ENCODE measurements at regions not wholly inside any gene's neighbourhood (a gene's known extent, or its start where the extent isn't known, plus 50 kb on each side); places are given as distances from the start of the nearest gene placed in this dataset.

DNA sequence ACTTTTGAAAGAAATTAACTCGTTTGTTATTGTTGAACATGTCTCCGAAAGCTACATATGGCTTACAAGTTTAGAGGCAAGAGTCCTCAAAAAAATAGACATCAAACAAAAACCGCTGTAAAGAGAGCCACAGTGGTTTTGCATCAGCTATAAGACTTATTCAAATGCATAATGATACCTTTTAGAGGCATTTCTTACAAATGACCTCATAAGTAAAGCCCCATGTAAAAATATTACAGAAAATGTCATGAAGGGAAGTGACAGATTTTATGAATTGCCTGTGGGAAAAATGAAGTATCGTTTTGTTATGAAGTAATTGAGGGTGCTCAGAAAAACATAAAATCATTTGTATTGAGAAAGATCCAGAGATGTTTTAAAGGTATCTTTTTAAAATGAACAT, 598.0 kb downstream of the NXPH1 start:
- Histone ChIP-seq H3K56ac (ENCODE audit: extremely low read depth, insufficient read depth, low read length) (no peak overlapping the region), H4K91ac (ENCODE audit: insufficient read depth, low read depth, low read length) (no peak overlapping the region), H3K79me1 (ENCODE audit: low read depth in 1 of 2, low read length in 2 of 2) (no peaks in the 10 kb centered on the region), H3K36me3 (ENCODE audit: control insufficient read depth, insufficient read depth, low read length) (no peaks in the 10 kb centered on the region), H2BK120ac (ENCODE audit: low read depth, low read length) (no peak overlapping the region), H3K4me2 (ENCODE audit: low read depth, low read length) (no peak overlapping the region), H3K4me1 (ENCODE audit: control insufficient read depth, insufficient read depth, low read length) (no peaks in the 10 kb centered on the region), H3K23ac (ENCODE audit: low read depth, low read length) (no peak overlapping the region), H3K4ac (ENCODE audit: low read depth, low read length) (no peak overlapping the region), H2AK9ac (replicated peaks; ENCODE audit: low read depth, low read length, poor library complexity) (no peak overlapping the region), H3K4me3 (ENCODE audit: insufficient read depth, low read depth, low read length) (no peak overlapping the region), H2AFZ (replicated peaks; ENCODE audit: low read length, poor library complexity) (no peak overlapping the region), H3K27ac (ENCODE audit: insufficient read depth, low read length) (no peak overlapping the region), H4K8ac (ENCODE audit: low read depth in 2 of 2, low read length in 2 of 2) (no peak overlapping the region), H3K9ac (ENCODE audit: low read depth, low read length) (no peak overlapping the region), H3K27me3 (ENCODE audit: control insufficient read depth, insufficient read depth, low read length) (no peaks in the 10 kb centered on the region), H2AK5ac (ENCODE audit: low read depth, low read length) (no peak overlapping the region), H4K5ac (ENCODE audit: low read depth, low read length) (no peak overlapping the region), H2BK5ac (ENCODE audit: low read depth, low read length, poor library complexity, severe bottlenecking) (no peak overlapping the region), H3K18ac (ENCODE audit: low read depth, low read length) (no peak overlapping the region), H3K9me3 (ENCODE audit: control insufficient read depth, insufficient read depth, low read length) (peaks cover 7% of the 10 kb centered on the region), H3K9me1 (ENCODE audit: insufficient read depth, low read length) (no peaks in the 10 kb centered on the region), H2BK20ac (ENCODE audit: low read depth, low read length) (no peak overlapping the region), H3K14ac (replicated peaks; ENCODE audit: low read depth, low read length) (no peak overlapping the region), H2BK15ac (ENCODE audit: low read depth, low read length) (no peak overlapping the region), H4K20me1 (ENCODE audit: insufficient read depth, low read length) (no peaks in the 10 kb centered on the region)
- in situ Hi-C loops (cut with MboI; ENCODE audit: low sequenced_read_pairs), result no loop called here
- ATAC-seq (ENCODE audit: low read depth) (no peak), DNase-seq (no peak)
- intact Hi-C loops (cut with micrococcal nuclease), result no loop called here
- no TSS peak for BruUV-seq (replicated peaks)
- no CpG with 5 or more reads among the region's 4 CpGs for WGBS, 2 experiments (ENCODE audit: extremely low coverage in 2 of 2, insufficient read length in 1 of 2)
- TF ChIP-seq, protein P1, sequence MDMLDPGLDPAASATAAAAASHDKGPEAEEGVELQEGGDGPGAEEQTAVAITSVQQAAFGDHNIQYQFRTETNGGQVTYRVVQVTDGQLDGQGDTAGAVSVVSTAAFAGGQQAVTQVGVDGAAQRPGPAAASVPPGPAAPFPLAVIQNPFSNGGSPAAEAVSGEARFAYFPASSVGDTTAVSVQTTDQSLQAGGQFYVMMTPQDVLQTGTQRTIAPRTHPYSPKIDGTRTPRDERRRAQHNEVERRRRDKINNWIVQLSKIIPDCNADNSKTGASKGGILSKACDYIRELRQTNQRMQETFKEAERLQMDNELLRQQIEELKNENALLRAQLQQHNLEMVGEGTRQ (IDR thresholded peaks at IDR 0.05; ENCODE audit: low read depth, low read length), result no peak
- TF ChIP-seq POLR2A (IDR thresholded peaks at IDR 0.05; ENCODE audit: low read depth, low read length), result no peak
- no peak for TF ChIP-seq SMC3 (IDR thresholded peaks at IDR 0.05; ENCODE audit: low read depth, low read length)
- TF ChIP-seq, protein P2, sequence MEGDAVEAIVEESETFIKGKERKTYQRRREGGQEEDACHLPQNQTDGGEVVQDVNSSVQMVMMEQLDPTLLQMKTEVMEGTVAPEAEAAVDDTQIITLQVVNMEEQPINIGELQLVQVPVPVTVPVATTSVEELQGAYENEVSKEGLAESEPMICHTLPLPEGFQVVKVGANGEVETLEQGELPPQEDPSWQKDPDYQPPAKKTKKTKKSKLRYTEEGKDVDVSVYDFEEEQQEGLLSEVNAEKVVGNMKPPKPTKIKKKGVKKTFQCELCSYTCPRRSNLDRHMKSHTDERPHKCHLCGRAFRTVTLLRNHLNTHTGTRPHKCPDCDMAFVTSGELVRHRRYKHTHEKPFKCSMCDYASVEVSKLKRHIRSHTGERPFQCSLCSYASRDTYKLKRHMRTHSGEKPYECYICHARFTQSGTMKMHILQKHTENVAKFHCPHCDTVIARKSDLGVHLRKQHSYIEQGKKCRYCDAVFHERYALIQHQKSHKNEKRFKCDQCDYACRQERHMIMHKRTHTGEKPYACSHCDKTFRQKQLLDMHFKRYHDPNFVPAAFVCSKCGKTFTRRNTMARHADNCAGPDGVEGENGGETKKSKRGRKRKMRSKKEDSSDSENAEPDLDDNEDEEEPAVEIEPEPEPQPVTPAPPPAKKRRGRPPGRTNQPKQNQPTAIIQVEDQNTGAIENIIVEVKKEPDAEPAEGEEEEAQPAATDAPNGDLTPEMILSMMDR (conservative IDR thresholded peaks at IDR 0.05; ENCODE audit: low read depth, low read length), result no peak
- TF ChIP-seq BHLHE40 (IDR thresholded peaks at IDR 0.05; ENCODE audit: low read depth, low read length), result no peak
- no peak for TF ChIP-seq FOS (IDR thresholded peaks at IDR 0.05; ENCODE audit: low read depth, low read length)
- no peak for TF ChIP-seq MXI1 (IDR thresholded peaks at IDR 0.05; ENCODE audit: borderline replicate concordance, low read depth, low read length)
- no peak for TF ChIP-seq RFX5 (IDR thresholded peaks at IDR 0.05; ENCODE audit: low read depth, low read length)
- TF ChIP-seq NFE2L2 (IDR thresholded peaks at IDR 0.05; ENCODE audit: low read depth, low read length), result no peak
- no peak for TF ChIP-seq RAD21 (IDR thresholded peaks at IDR 0.05; ENCODE audit: low read length)
- CTCF ChIA-PET, result no interaction called here
- POLR2A ChIA-PET (ENCODE audit: unreplicated experiment), result no interaction called here
- dilution Hi-C loops (cut with HindIII; ENCODE audit: low sequenced_read_pairs, unreplicated experiment), result no loop called here

Measured in IMR-90 (cell line).